Nephron progenitor cell (in vitro differentiated cells): ENCODE measurements at regions not wholly inside any gene's neighbourhood (a gene's known extent, or its start where the extent isn't known, plus 50 kb on each side); places are given as distances from the start of the nearest gene placed in this dataset.

ENCODE experiments used
- DNase-seq: peaks from one replicate; pipeline ENCODE4 v3.0.0; 2021
- H3K27ac Mint-ChIP-seq: 2 replicates; pipeline ENCODE4 v1.8.0; 2021; ENCODE audit warnings: mild to moderate bottlenecking, moderate library complexity, mixed read lengths
- H3K27me3 Mint-ChIP-seq: 2 replicates; pipeline ENCODE4 v1.8.0; 2021; ENCODE audit warnings: mild to moderate bottlenecking, low read depth, mixed read lengths; ENCODE audit not compliant: poor library complexity
- H3K36me3 Mint-ChIP-seq: 2 replicates; pipeline ENCODE4 v1.8.0; 2021; ENCODE audit warnings: low read depth, mixed read lengths
- H3K4me1 Mint-ChIP-seq: 2 replicates; pipeline ENCODE4 v1.8.0; 2021; ENCODE audit warnings: mixed read lengths
- H3K4me3 Mint-ChIP-seq: 2 replicates; pipeline ENCODE4 v1.8.0; 2021; ENCODE audit warnings: mild to moderate bottlenecking, moderate library complexity, mixed read lengths
- H3K9me3 Mint-ChIP-seq: 2 replicates; pipeline ENCODE4 v1.8.0; 2021; ENCODE audit warnings: mild to moderate bottlenecking, moderate library complexity, mixed read lengths
- CTCF ChIP-seq: fragments of 200-600 bp; sonication (generic); IDR thresholded peaks from 2 replicates; pipeline ENCODE4 v1.5.0; 2021; ENCODE audit warnings: antibody characterized with exemption

DNA sequence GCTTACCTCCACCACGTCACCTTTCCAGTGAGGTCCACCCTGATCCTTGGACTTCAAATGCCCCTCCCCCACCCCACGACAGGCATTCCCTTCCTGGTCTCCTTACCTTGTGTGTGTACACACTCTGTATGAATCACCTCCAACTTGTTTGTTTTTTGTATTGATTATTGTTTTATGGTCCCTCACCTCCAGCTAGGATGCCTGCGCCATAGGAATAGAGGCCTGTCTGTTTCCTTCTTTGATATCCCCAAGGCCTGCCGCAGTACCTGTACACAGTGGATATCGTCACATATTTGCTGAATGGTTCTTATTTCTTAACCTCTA lies 219.6 kb upstream of the POU3F1 start:
- Mint-ChIP-seq H3K27ac (no peak overlapping the region), H3K27me3 (peaks cover 64% of the 10 kb centered on the region), H3K4me1 (peaks cover 7% of the 10 kb centered on the region), H3K36me3 (no peaks in the 10 kb centered on the region), H3K4me3 (no peak overlapping the region), H3K9me3 (no peaks in the 10 kb centered on the region)
- no peak for TF ChIP-seq CTCF
- no peak for DNase-seq

GRCh38 chr1:38265293-38266196 lies 219.0 kb upstream of the POU3F1 start:
- no peak for TF ChIP-seq CTCF
- H3K36me3 Mint-ChIP-seq = no peaks in the 10 kb centered on the region
- no peak for DNase-seq
- no peak overlapping the region for H3K4me3 Mint-ChIP-seq
- peaks cover 65% of the 10 kb centered on the region for H3K27me3 Mint-ChIP-seq
- H3K9me3 Mint-ChIP-seq = no peaks in the 10 kb centered on the region
- peaks cover under 1% of the 10 kb centered on the region for H3K4me1 Mint-ChIP-seq
- no peak overlapping the region for H3K27ac Mint-ChIP-seq

DNA sequence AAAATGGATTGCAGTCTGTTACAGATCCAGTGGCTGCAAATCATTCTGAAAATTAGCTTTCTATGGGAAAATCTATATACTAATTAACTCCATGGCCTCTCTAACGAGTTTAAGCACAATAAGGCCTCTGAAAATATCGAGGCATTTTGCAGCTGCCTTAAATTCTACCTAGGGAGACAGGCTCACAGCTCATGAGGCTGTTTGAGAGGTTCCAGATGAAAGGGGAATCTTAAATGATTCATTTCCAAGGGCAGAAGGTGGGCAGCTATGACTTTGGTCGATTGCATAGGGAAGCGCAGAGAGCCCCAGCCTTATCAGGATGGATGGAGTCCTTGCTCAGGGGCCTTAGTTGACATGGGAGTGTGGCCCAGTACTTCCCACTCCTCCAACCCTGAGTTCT lies 216.8 kb upstream of the POU3F1 start:
- H3K4me1 Mint-ChIP-seq = no peaks in the 10 kb centered on the region
- no peak overlapping the region for H3K4me3 Mint-ChIP-seq
- no peak for TF ChIP-seq CTCF
- H3K36me3 Mint-ChIP-seq = no peaks in the 10 kb centered on the region
- peaks cover 65% of the 10 kb centered on the region for H3K27me3 Mint-ChIP-seq
- no peak for DNase-seq
- H3K27ac Mint-ChIP-seq = no peak overlapping the region
- H3K9me3 Mint-ChIP-seq = peaks cover 10% of the 10 kb centered on the region

DNA sequence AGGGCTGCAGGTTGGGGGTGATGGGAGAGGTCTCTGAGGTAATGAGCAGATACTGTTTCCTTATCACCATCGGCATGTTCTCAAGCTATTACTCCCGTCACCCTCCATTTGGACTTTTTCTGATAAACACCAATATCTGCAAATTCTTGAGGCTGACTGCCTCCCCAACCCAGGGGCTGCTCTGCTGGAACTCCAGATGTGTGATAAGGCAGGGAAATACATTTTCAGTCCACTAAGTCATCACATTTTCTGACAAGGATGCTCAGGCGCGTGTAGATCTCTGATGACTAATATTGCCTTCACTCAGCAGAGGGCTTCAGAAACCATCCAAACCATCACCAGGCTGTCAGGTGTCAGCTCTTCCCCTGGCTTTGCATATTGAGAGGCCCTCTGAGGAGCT lies 215.0 kb upstream of the POU3F1 start:
- no peak for DNase-seq
- Mint-ChIP-seq H3K4me1 (no peaks in the 10 kb centered on the region), H3K9me3 (peaks cover 10% of the 10 kb centered on the region), H3K27me3 (peaks cover 62% of the 10 kb centered on the region), H3K36me3 (no peaks in the 10 kb centered on the region), H3K27ac (no peak overlapping the region), H3K4me3 (no peak overlapping the region)
- TF ChIP-seq CTCF = no peak

DNA sequence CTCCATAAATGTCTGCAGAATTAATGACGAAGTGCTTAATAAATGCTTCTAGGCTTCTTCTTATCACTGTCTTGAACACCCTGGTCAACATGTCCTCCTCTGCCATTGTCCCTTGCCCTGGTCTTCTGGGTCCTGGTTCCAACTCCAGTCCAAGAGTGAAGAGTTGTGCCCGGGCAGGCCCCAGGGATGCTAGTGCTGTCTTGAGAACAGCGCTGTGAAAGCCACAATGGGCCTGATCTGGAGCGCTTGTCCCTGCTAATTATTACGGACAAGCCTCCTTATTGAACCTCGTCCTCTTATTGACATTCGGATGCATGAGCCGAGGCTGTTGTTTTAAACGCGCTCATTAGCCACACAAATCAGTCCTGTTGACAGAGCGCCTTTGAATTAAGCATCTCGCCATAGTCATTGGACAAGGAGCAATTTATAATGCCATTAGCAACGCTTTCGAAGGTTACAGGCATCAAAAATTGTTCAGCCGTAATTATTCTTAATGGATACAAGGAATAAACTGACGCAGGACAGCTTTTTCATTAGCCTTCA lies 211.6 kb upstream of the POU3F1 start:
- H3K27ac Mint-ChIP-seq = no peak overlapping the region
- no peaks in the 10 kb centered on the region for H3K36me3 Mint-ChIP-seq
- DNase-seq = no peak
- no peak for TF ChIP-seq CTCF
- peaks cover 67% of the 10 kb centered on the region for H3K27me3 Mint-ChIP-seq
- H3K9me3 Mint-ChIP-seq = peaks cover 10% of the 10 kb centered on the region
- no peaks in the 10 kb centered on the region for H3K4me1 Mint-ChIP-seq
- no peak overlapping the region for H3K4me3 Mint-ChIP-seq

DNA sequence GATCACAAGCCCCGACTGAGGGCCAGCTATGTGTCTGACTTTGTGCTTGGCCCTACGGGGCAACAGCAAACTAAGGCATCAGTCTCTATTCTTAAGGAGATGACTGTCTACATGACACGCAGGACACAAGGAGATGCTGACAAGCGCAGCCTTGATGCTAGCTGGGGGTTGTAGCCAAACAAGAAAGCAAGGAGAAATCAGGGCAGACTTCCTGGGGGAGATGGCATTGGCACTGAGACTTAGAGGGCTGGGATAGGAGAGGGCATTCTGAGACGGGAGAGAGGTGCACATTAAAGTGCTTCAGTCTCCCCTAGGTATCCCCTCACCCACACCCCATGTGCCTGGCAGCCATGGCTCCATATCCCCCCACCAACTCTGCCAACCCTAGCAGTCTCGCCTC lies 210.8 kb upstream of the POU3F1 start:
- no peak for DNase-seq

More for the DNA sequence above, 210.8 kb upstream of the POU3F1 start:
- no peak overlapping the region for H3K27ac Mint-ChIP-seq
- peaks cover 10% of the 10 kb centered on the region for H3K9me3 Mint-ChIP-seq
- H3K27me3 Mint-ChIP-seq = peaks cover 70% of the 10 kb centered on the region
- no peak for TF ChIP-seq CTCF
- H3K4me1 Mint-ChIP-seq = no peaks in the 10 kb centered on the region
- H3K36me3 Mint-ChIP-seq = no peaks in the 10 kb centered on the region
- H3K4me3 Mint-ChIP-seq = no peak overlapping the region
